ENCODE measurements at regions not wholly inside any gene's neighbourhood (a gene's known extent, or its start where the extent isn't known, plus 50 kb on each side); places are given as distances from the start of the nearest gene placed in this dataset.

- H3K9me2 ChIP-seq (ENCODE audit: insufficient read depth), result no peaks in the 10 kb centered on the region
- TF ChIP-seq ZNF114 (CRISPR knock-in tag; IDR thresholded peaks at IDR 0.05) (no peak), STAT1 (IDR thresholded peaks at IDR 0.05; ENCODE audit: unreplicated experiment) (no peak), EZH2phosphoT487 (IDR thresholded peaks at IDR 0.05; ENCODE audit: unreplicated experiment) (no peak), ZNF462 (CRISPR knock-in tag; IDR thresholded peaks at IDR 0.05) (no peak), CREB1 (CRISPR knock-in tag; IDR thresholded peaks at IDR 0.05; ENCODE audit: low read depth) (no peak), NANOG (IDR thresholded peaks at IDR 0.05; ENCODE audit: borderline replicate concordance) (no peak), ZNF331 (CRISPR knock-in tag; IDR thresholded peaks at IDR 0.05; ENCODE audit: low read depth) (no peak), EZH2 (IDR thresholded peaks at IDR 0.05; ENCODE audit: low read depth, unreplicated experiment) (no peak), ETS1 (IDR thresholded peaks at IDR 0.05) (no peak), JUNB (IDR thresholded peaks at IDR 0.05; ENCODE audit: unreplicated experiment) (no peak), REST (IDR thresholded peaks at IDR 0.05; ENCODE audit: unreplicated experiment) (no peak), POLR2AphosphoS5 (IDR thresholded peaks at IDR 0.05; ENCODE audit: low read depth) (no peak), CTCF (conservative IDR thresholded peaks at IDR 0.05; ENCODE audit: low read depth in 2 of 2) (no peak)
- no peak overlapping the region for H3K27ac ChIP-seq (ENCODE audit: low read depth)
- Mint-ChIP-seq H3K27me3 (ENCODE audit: insufficient read depth, low read depth, poor library complexity) (no peaks in the 10 kb centered on the region), H3K4me1 (peaks cover 3% of the 10 kb centered on the region; the same call in 2 of the 3 replicates), H3K27ac (no peak overlapping the region), H3K4me3 (no peak overlapping the region), H3K36me3 (ENCODE audit: low read depth) (peaks cover 3% of the 10 kb centered on the region; the same call in 1 of the 3 replicates), H3K9me3 (no peaks in the 10 kb centered on the region; the same call in 2 of the 3 replicates)
- DNase-seq (ENCODE audit: low spot score) (no peak), ATAC-seq (no peak)
- H3K27me3 ChIP-seq (ENCODE audit: insufficient read depth), result no peaks in the 10 kb centered on the region
- H3K4me1 ChIP-seq (ENCODE audit: insufficient read depth), result no peaks in the 10 kb centered on the region; the same call in 1 of the 2 replicates
- no peaks in the 10 kb centered on the region for H3K36me3 ChIP-seq (ENCODE audit: insufficient read depth)
- 0 out of 2 replicates have a peak overlapping the region, but pooled peaks have one; percentile 21 for H2AFZ ChIP-seq
- H3F3A ChIP-seq (replicated peaks; ENCODE audit: low read depth), result no peaks in the 10 kb centered on the region
- no peak overlapping the region for H3K4me3 ChIP-seq
- H3K79me2 ChIP-seq (replicated peaks; ENCODE audit: insufficient read depth), result no peaks in the 10 kb centered on the region
- no peaks in the 10 kb centered on the region for H4K20me1 ChIP-seq (replicated peaks; ENCODE audit: insufficient read depth)
- H3K4me2 ChIP-seq, result no peak overlapping the region
Observed at GRCh38 chr7:16033233-16033632, 346.8 kb upstream of the MEOX2 start.

Data from GM23338 (cell line).